Stimulated activated naive CD8-positive, alpha-beta T cell treated with anti-CD3 and anti-CD28 coated beads, Interleukin-15, Interleukin-2, amounts not matched to agents 100 ng/mL and 50 ng/mL, for 24 hours (primary cell): ENCODE measurements at regions not wholly inside any gene's neighbourhood (a gene's known extent, or its start where the extent isn't known, plus 50 kb on each side); places are given as distances from the start of the nearest gene placed in this dataset.
A peak's percentile ranks its signal among the peaks of the same experiment; 100 is the strongest.

Experiments used
- H3K27ac Mint-ChIP-seq: one replicate; pipeline ENCODE4 v1.8.0; 2021; ENCODE audit warnings: mild to moderate bottlenecking, mixed read lengths
- H3K27me3 Mint-ChIP-seq: one replicate; pipeline ENCODE4 v1.8.0; 2021; ENCODE audit warnings: mixed read lengths
- H3K36me3 Mint-ChIP-seq: one replicate; pipeline ENCODE4 v1.8.0; 2021; ENCODE audit warnings: low read depth, mixed read lengths
- H3K4me1 Mint-ChIP-seq: one replicate; pipeline ENCODE4 v1.8.0; 2021; ENCODE audit warnings: low read depth, mixed read lengths
- H3K4me3 Mint-ChIP-seq: one replicate; pipeline ENCODE4 v1.8.0; 2021; ENCODE audit warnings: mild to moderate bottlenecking, mixed read lengths
- H3K9me3 Mint-ChIP-seq: one replicate; pipeline ENCODE4 v1.8.0; 2021; ENCODE audit warnings: mixed read lengths

- H3K9me3 Mint-ChIP-seq = no peaks in the 10 kb centered on the region
- H3K27ac Mint-ChIP-seq = no peak overlapping the region
- H3K4me1 Mint-ChIP-seq = peaks cover 5% of the 10 kb centered on the region
- no peaks in the 10 kb centered on the region for H3K27me3 Mint-ChIP-seq
- no peak overlapping the region for H3K4me3 Mint-ChIP-seq
- H3K36me3 Mint-ChIP-seq = no peaks in the 10 kb centered on the region
These were observed 78.3 kb downstream of the RTP5 start for GRCh38 chr2:241947876-241948275.

- H3K36me3 Mint-ChIP-seq = no peaks in the 10 kb centered on the region
- H3K4me3 Mint-ChIP-seq = no peak overlapping the region
- peaks cover 5% of the 10 kb centered on the region for H3K4me1 Mint-ChIP-seq
- H3K27me3 Mint-ChIP-seq = no peaks in the 10 kb centered on the region
- no peaks in the 10 kb centered on the region for H3K9me3 Mint-ChIP-seq
- H3K27ac Mint-ChIP-seq = no peak overlapping the region
These were observed 78.9 kb downstream of the RTP5 start for GRCh38 chr2:241948299-241948897.

- Mint-ChIP-seq H3K4me1 (peaks cover 5% of the 10 kb centered on the region), H3K27me3 (no peaks in the 10 kb centered on the region), H3K4me3 (no peak overlapping the region), H3K9me3 (no peaks in the 10 kb centered on the region), H3K27ac (no peak overlapping the region), H3K36me3 (no peaks in the 10 kb centered on the region)
These were observed 79.6 kb downstream of the RTP5 start for GRCh38 chr2:241948901-241949735.

GRCh38 chr2:241949736-241950412 lies 80.3 kb downstream of the RTP5 start:
- H3K9me3 Mint-ChIP-seq = no peaks in the 10 kb centered on the region
- H3K27me3 Mint-ChIP-seq = no peaks in the 10 kb centered on the region
- H3K36me3 Mint-ChIP-seq = no peaks in the 10 kb centered on the region
- H3K4me3 Mint-ChIP-seq = no peak overlapping the region
- no peak overlapping the region for H3K27ac Mint-ChIP-seq
- H3K4me1 Mint-ChIP-seq = peaks cover 5% of the 10 kb centered on the region

DNA sequence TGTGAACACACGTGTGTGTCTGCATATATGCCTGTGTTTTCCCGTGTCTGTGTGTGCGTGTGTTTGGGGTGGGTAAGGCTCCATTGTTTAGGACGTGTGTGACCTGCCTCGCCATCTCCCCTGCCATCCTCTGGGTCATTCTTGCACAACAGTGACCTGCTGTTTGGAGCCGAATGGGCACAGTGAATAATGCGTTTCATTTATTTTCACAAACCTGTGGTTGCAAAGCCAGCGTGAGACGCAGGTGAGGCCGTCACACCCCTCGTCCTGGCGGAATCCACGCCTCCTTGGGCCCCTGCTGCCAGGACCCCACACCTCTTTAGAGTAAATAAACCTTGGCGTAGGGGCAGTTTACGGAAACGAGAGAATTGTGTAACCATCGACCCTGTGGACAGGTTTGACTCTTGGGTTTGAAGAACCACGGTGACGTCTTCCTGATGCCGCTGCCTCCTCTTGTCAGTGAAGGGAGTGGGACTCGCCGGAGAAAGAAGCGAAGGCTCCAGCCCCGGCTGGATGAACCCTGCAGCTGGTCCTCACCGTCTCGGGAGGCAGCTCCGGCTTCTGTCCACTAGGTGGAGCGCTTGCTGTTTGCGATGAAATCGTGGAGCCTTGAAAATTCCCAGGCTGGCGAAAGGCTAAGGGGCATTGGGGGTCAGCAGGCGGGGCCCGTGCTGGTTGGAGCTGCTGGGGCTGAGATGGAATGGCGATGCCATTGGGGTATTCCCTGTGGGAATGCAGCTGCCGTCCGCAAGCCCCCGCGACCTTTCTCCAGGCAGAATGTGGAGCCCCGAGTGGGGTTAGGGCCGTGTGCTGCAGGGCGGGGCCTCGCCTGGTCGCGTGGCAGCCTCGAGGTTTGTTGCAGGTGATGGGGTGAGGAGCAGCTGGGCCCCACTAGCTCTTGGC lies 81.1 kb downstream of the RTP5 start:
- Mint-ChIP-seq H3K36me3 (no peaks in the 10 kb centered on the region), H3K27me3 (no peaks in the 10 kb centered on the region), H3K9me3 (no peaks in the 10 kb centered on the region), H3K27ac (no peak overlapping the region), H3K4me1 (peaks cover 5% of the 10 kb centered on the region), H3K4me3 (no peak overlapping the region)

DNA sequence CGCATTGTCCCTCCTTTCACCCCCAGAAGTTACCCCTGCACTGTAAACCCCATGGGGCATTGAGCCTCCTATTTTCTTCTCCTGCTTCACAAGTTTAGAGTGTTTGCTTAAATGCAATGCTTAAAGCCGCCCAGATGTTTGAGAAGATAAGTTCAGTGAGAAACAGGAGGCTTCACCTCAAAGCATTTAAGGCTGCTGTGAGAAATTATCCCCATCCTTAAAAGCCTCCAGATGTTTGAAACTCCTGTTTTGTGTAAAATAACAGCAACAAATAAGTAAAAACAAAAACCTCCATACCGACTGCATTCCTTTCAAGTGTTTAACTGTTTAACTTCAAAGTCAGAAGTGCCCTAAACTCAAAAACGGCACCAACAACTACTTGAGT lies 81.8 kb downstream of the RTP5 start:
- Mint-ChIP-seq H3K4me3 (no peak overlapping the region), H3K9me3 (no peaks in the 10 kb centered on the region), H3K27ac (no peak overlapping the region), H3K36me3 (no peaks in the 10 kb centered on the region), H3K4me1 (peaks cover 5% of the 10 kb centered on the region), H3K27me3 (no peaks in the 10 kb centered on the region)

- Mint-ChIP-seq H3K27me3 (no peaks in the 10 kb centered on the region), H3K4me3 (no peak overlapping the region), H3K4me1 (peaks cover 5% of the 10 kb centered on the region), H3K36me3 (no peaks in the 10 kb centered on the region), H3K9me3 (no peaks in the 10 kb centered on the region), H3K27ac (no peak overlapping the region)
These were observed 82.4 kb downstream of the RTP5 start for GRCh38 chr2:241951920-241952319.

GRCh38 chr2:241952816-241953215 lies 83.3 kb downstream of the RTP5 start:
- Mint-ChIP-seq H3K4me3 (no peak overlapping the region), H3K27ac (no peak overlapping the region), H3K36me3 (peaks cover 2% of the 10 kb centered on the region), H3K9me3 (no peaks in the 10 kb centered on the region), H3K27me3 (no peaks in the 10 kb centered on the region), H3K4me1 (peaks cover 5% of the 10 kb centered on the region)

- no peaks in the 10 kb centered on the region for H3K9me3 Mint-ChIP-seq
- H3K27me3 Mint-ChIP-seq = no peaks in the 10 kb centered on the region
- H3K4me3 Mint-ChIP-seq = no peak overlapping the region
- H3K4me1 Mint-ChIP-seq = peaks cover 5% of the 10 kb centered on the region
- no peak overlapping the region for H3K27ac Mint-ChIP-seq
- H3K36me3 Mint-ChIP-seq = peaks cover 5% of the 10 kb centered on the region
These were observed 83.9 kb downstream of the RTP5 start for GRCh38 chr2:241953324-241953928.

DNA sequence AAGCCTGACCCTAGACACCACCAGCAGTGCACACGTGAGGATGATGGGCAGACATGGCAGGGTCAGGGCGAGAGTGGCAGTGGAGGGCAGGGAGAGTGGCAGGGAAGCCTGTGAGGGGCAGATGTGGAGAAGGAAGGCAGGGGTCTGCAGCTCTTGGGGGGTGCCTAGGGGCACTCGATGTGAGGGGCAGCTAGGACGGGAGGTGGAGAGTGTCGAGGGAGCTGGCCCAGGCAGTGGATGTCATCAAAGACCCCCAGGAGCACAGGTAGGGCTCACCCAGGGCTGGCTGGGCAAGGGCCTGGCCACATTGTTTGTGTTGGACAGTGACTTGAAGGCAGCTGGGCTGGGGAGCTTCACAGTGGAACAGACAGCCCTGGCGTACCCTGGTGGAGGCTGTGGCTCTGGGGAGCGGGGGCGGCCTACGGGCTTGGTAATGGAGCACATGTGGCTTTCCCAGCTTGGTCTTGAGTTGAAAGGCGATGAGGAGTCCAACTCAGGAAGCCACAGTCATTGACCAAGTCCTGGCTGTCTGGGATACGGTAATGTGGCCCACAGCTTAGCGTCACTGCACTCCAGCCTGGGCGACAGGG lies 87.1 kb downstream of the RTP5 start:
- Mint-ChIP-seq H3K27me3 (no peaks in the 10 kb centered on the region), H3K9me3 (no peaks in the 10 kb centered on the region), H3K4me3 (no peak overlapping the region), H3K27ac (no peak overlapping the region), H3K36me3 (peaks cover 5% of the 10 kb centered on the region), H3K4me1 (no peaks in the 10 kb centered on the region)

DNA sequence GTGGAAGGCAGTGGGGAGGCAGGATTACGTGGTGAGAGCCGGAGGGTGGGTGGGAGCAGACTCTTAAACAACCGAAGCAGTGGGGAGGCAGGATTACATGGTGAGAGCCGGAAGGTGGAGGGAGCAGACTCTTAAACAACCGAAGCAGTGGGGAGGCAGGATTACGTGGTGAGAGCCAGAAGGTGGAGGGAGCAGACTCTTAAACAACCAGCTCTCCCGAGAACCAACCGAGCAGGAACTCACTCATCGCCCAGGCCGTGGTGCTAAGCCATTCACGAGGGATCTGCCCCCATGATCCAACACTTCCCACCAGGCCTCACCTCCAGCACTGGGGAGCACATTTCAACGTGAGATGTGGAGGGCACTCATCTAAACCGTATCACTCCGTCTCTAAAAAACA lies 87.7 kb downstream of the RTP5 start:
- H3K36me3 Mint-ChIP-seq = peaks cover 5% of the 10 kb centered on the region
- no peak overlapping the region for H3K4me3 Mint-ChIP-seq
- peaks cover 5% of the 10 kb centered on the region for H3K4me1 Mint-ChIP-seq
- no peaks in the 10 kb centered on the region for H3K9me3 Mint-ChIP-seq
- no peaks in the 10 kb centered on the region for H3K27me3 Mint-ChIP-seq
- H3K27ac Mint-ChIP-seq = no peak overlapping the region

DNA sequence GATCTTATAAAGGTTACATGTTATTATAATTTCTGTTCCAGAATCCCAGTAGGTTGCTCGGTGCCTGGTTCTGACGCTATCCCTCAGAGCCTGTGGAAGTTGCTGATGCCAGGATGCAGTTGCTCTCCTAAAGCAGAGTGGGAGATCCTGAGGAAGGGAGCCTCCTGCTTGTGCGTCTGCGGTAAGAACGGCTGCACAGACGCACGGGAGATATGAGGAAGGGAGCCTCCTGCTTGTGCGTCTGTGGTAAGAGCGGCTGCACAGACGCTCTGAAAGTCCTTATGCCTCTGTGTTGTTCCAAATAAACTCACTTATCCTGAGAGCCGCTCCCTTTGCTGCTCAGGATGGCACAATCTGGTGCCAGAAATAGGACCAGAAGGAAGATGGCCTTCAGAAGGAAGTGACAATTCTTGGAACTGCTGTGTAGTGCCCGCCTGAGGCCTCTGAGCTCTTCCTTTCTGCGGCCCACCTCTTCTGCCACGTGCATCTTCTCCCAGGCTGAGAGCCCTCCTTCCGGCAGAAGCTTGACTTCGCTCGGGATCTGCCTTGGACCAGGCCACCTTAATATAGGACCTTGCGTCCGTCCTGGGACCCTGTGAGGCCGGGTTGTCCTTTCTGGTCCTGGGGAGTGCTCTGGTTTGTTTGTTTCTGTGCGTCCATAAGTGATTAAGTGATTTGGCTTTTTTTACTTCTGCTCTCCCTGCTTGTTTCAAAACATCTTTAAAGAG lies 89.5 kb downstream of the RTP5 start:
- Mint-ChIP-seq H3K9me3 (no peaks in the 10 kb centered on the region), H3K36me3 (peaks cover 5% of the 10 kb centered on the region), H3K27me3 (no peaks in the 10 kb centered on the region), H3K4me1 (peaks cover 18% of the 10 kb centered on the region), H3K4me3 (no peak overlapping the region), H3K27ac (no peak overlapping the region)

- Mint-ChIP-seq H3K4me3 (no peak overlapping the region), H3K36me3 (peaks cover 5% of the 10 kb centered on the region), H3K4me1 (peaks cover 22% of the 10 kb centered on the region), H3K9me3 (no peaks in the 10 kb centered on the region), H3K27ac (peak overlapping the region; percentile 19), H3K27me3 (no peaks in the 10 kb centered on the region)
These were observed 90.3 kb downstream of the RTP5 start for GRCh38 chr2:241959751-241960269.
